GM23338 (cell line): ENCODE measurements at regions not wholly inside any gene's neighbourhood (a gene's known extent, or its start where the extent isn't known, plus 50 kb on each side); places are given as distances from the start of the nearest gene placed in this dataset.

ENCODE experiments used
- ATAC-seq: fragments of 200-7000 bp; cut with Tn5 transposase; 3 replicates; pipeline ENCODE4 v1.9.1; 2020
- DNase-seq: peaks from one replicate; pipeline ENCODE4 v3.0.0-alpha.2; 2015; ENCODE audit warnings: low spot score
- H2AFZ ChIP-seq: fragments of 200-600 bp; sonication (generic); 2 replicates; pipeline ENCODE4 v1.8.0; 2016; ENCODE audit warnings: antibody characterized with exemption, mild to moderate bottlenecking, moderate library complexity
- H3F3A ChIP-seq: fragments of 200-600 bp; sonication (generic); replicated peaks from 2 replicates; pipeline ENCODE4 v1.8.0; 2017; ENCODE audit warnings: antibody characterized with exemption, mixed run types, low read depth
- H3K27ac ChIP-seq: fragments of 200-600 bp; sonication (generic); 2 replicates; pipeline ENCODE4 v1.6.1; 2016; ENCODE audit warnings: low read depth
- H3K27me3 ChIP-seq: fragments of 200-600 bp; sonication (generic); 2 replicates; pipeline ENCODE4 v1.8.0; 2016; ENCODE audit warnings: mild to moderate bottlenecking, mixed run types, moderate library complexity; ENCODE audit not compliant: insufficient read depth
- H3K36me3 ChIP-seq: fragments of 200-600 bp; sonication (generic); 2 replicates; pipeline ENCODE4 v1.8.0; 2016; ENCODE audit warnings: mild to moderate bottlenecking; ENCODE audit not compliant: insufficient read depth
- H3K4me1 ChIP-seq: fragments of 200-600 bp; sonication (generic); 2 replicates; pipeline ENCODE4 v1.8.0; 2016; ENCODE audit warnings: mild to moderate bottlenecking, moderate library complexity; ENCODE audit not compliant: insufficient read depth
- H3K4me2 ChIP-seq: fragments of 200-600 bp; sonication (generic); 2 replicates; pipeline ENCODE4 v1.7.1; 2017; ENCODE audit warnings: mixed run types
- H3K4me3 ChIP-seq: fragments of 200-600 bp; sonication (generic); 2 replicates; pipeline ENCODE4 v1.6.1; 2016; ENCODE audit warnings: mixed run types
- H3K79me2 ChIP-seq: fragments of 200-600 bp; sonication (generic); replicated peaks from 2 replicates; pipeline ENCODE4 v1.8.0; 2017; ENCODE audit warnings: mild to moderate bottlenecking; ENCODE audit not compliant: insufficient read depth
- H3K9me2 ChIP-seq: fragments of 200-600 bp; sonication (generic); 2 replicates; pipeline ENCODE4 v1.8.0; 2017; ENCODE audit not compliant: insufficient read depth
- H4K20me1 ChIP-seq: fragments of 200-600 bp; sonication (generic); replicated peaks from 2 replicates; pipeline ENCODE4 v1.8.0; 2017; ENCODE audit warnings: mild to moderate bottlenecking; ENCODE audit not compliant: insufficient read depth
- H3K27ac Mint-ChIP-seq: 2 replicates; pipeline ENCODE4 v1.8.0; 2020; ENCODE audit warnings: inconsistent platforms, mild to moderate bottlenecking, moderate library complexity, mixed read lengths
- H3K27me3 Mint-ChIP-seq: 3 replicates; pipeline ENCODE4 v1.8.0; 2022; ENCODE audit warnings: low read depth, mild to moderate bottlenecking, moderate library complexity, mixed read lengths, inconsistent platforms; ENCODE audit not compliant: insufficient read depth, poor library complexity
- H3K36me3 Mint-ChIP-seq: 3 replicates; pipeline ENCODE4 v1.8.0; 2021; ENCODE audit warnings: low read depth, mild to moderate bottlenecking, inconsistent platforms, moderate library complexity, mixed read lengths
- H3K4me1 Mint-ChIP-seq: 3 replicates; pipeline ENCODE4 v1.8.0; 2020; ENCODE audit warnings: mild to moderate bottlenecking, inconsistent platforms, mixed read lengths
- H3K4me3 Mint-ChIP-seq: 3 replicates; pipeline ENCODE4 v1.8.0; 2021; ENCODE audit warnings: moderate library complexity, mild to moderate bottlenecking, inconsistent platforms, mixed read lengths
- H3K9me3 Mint-ChIP-seq: 3 replicates; pipeline ENCODE4 v1.8.0; 2020; ENCODE audit warnings: moderate library complexity, mild to moderate bottlenecking, inconsistent platforms, mixed read lengths
- CREB1 ChIP-seq: fragments of 250-450 bp; sonication (Bioruptor Pico); IDR thresholded peaks from 2 replicates; pipeline ENCODE4 v1.5.0; 2020; ENCODE audit warnings: low read depth, mild to moderate bottlenecking, moderate library complexity
- EZH2 ChIP-seq: fragments of 200-600 bp; sonication (generic); IDR thresholded peaks from one replicate; pipeline ENCODE4 v1.8.0; 2017; ENCODE audit warnings: antibody characterized with exemption, mild to moderate bottlenecking, low read depth; ENCODE audit not compliant: unreplicated experiment
- EZH2phosphoT487 ChIP-seq: fragments of 200-600 bp; sonication (generic); IDR thresholded peaks from one replicate; pipeline ENCODE4 v1.8.1; 2018; ENCODE audit warnings: antibody characterized with exemption; ENCODE audit not compliant: unreplicated experiment
- NANOG ChIP-seq: IDR thresholded peaks from 2 replicates; pipeline ENCODE4 v1.6.1; 2016; ENCODE audit warnings: antibody characterized with exemption, borderline replicate concordance
- POLR2AphosphoS5 ChIP-seq: IDR thresholded peaks from 2 replicates; pipeline ENCODE4 v1.6.1; 2016; ENCODE audit warnings: antibody characterized with exemption, low read depth
- STAT1 ChIP-seq: IDR thresholded peaks from one replicate; pipeline ENCODE4 v1.6.1; 2016; ENCODE audit warnings: antibody characterized with exemption; ENCODE audit not compliant: unreplicated experiment
- ZNF114 ChIP-seq: fragments of 250-450 bp; sonication (Bioruptor Pico); IDR thresholded peaks from 2 replicates; pipeline ENCODE4 v1.5.0; 2020; ENCODE audit warnings: mild to moderate bottlenecking, moderate library complexity
- ZNF331 ChIP-seq: fragments of 250-450 bp; sonication (Bioruptor Pico); IDR thresholded peaks from 2 replicates; pipeline ENCODE4 v1.5.0; 2020; ENCODE audit warnings: low read depth, mild to moderate bottlenecking, moderate library complexity
- ZNF462 ChIP-seq: fragments of 250-450 bp; sonication (Bioruptor Pico); IDR thresholded peaks from 2 replicates; pipeline ENCODE4 v1.5.0; 2020; ENCODE audit warnings: mild to moderate bottlenecking, moderate library complexity
- TF ChIP-seq, protein P1 (sequence below), 2 experiments: fragments of 200-600 bp in 1 of 2; sonication (generic) in 1 of 2; conservative IDR thresholded peaks; 2 replicates each; pipeline versions ENCODE4 v1.5.1 to v1.6.1; 2016 to 2017; ENCODE audit warnings: antibody characterized with exemption in 2 of 2, low read depth in 2 of 2, mild to moderate bottlenecking in 2 of 2, moderate library complexity in 1 of 2
- TF ChIP-seq, protein P2 (sequence below): IDR thresholded peaks from 2 replicates; pipeline ENCODE4 v1.6.1; 2016; ENCODE audit warnings: antibody characterized with exemption

DNA sequence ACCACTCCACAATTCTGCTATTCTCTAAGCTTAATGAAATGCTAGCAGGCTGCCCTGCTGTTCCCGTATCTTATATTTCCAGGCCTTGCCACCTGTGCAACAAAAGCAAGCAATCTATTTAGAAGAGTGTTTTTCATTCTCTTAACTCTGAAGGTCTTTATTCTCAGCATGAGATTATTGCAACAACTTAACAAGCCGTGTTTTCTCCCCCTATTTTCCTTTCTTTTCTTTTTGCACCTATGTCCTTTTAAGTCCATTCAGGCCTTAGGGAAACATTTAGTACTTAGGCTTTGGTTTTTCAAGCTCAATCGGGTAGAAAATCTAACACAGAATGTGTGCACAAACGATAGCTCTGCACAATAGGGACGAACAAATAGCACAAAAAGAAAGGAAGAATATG, 89.6 kb upstream of the DMRTA1 start:
- Mint-ChIP-seq H3K36me3 (peaks cover 18% of the 10 kb centered on the region; the same call in 2 of the 3 replicates), H3K27me3 (peaks cover 4% of the 10 kb centered on the region), H3K4me3 (no peak overlapping the region), H3K27ac (no peak overlapping the region), H3K9me3 (peaks cover 20% of the 10 kb centered on the region), H3K4me1 (no peaks in the 10 kb centered on the region)
- DNase-seq (no peak), ATAC-seq (no peak)
- H3K36me3 ChIP-seq, result 0 out of 2 replicates have a peak, but pooled peaks cover 3% of the 10 kb centered on the region
- no peak overlapping the region for H3K4me2 ChIP-seq
- H2AFZ ChIP-seq, result no peak overlapping the region
- H3K4me3 ChIP-seq, result no peak overlapping the region
- H3F3A ChIP-seq, result no peaks in the 10 kb centered on the region
- H3K4me1 ChIP-seq, result no peaks in the 10 kb centered on the region; the same call in 1 of the 2 replicates
- H3K9me2 ChIP-seq, result no peaks in the 10 kb centered on the region
- H3K27ac ChIP-seq, result no peak overlapping the region
- TF ChIP-seq POLR2AphosphoS5 (no peak), ZNF462 (CRISPR knock-in tag) (no peak), ZNF114 (CRISPR knock-in tag) (no peak), ZNF331 (no peak), EZH2phosphoT487 (no peak), CREB1 (CRISPR knock-in tag) (no peak), EZH2 (no peak), STAT1 (no peak), NANOG (no peak)
- TF ChIP-seq, protein P1, sequence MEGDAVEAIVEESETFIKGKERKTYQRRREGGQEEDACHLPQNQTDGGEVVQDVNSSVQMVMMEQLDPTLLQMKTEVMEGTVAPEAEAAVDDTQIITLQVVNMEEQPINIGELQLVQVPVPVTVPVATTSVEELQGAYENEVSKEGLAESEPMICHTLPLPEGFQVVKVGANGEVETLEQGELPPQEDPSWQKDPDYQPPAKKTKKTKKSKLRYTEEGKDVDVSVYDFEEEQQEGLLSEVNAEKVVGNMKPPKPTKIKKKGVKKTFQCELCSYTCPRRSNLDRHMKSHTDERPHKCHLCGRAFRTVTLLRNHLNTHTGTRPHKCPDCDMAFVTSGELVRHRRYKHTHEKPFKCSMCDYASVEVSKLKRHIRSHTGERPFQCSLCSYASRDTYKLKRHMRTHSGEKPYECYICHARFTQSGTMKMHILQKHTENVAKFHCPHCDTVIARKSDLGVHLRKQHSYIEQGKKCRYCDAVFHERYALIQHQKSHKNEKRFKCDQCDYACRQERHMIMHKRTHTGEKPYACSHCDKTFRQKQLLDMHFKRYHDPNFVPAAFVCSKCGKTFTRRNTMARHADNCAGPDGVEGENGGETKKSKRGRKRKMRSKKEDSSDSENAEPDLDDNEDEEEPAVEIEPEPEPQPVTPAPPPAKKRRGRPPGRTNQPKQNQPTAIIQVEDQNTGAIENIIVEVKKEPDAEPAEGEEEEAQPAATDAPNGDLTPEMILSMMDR (conservative IDR thresholded peaks at IDR 0.05; ENCODE audit: low read depth in 2 of 2), result no peak
- TF ChIP-seq, protein P2, sequence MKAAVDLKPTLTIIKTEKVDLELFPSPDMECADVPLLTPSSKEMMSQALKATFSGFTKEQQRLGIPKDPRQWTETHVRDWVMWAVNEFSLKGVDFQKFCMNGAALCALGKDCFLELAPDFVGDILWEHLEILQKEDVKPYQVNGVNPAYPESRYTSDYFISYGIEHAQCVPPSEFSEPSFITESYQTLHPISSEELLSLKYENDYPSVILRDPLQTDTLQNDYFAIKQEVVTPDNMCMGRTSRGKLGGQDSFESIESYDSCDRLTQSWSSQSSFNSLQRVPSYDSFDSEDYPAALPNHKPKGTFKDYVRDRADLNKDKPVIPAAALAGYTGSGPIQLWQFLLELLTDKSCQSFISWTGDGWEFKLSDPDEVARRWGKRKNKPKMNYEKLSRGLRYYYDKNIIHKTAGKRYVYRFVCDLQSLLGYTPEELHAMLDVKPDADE, result no peak
- H3K79me2 ChIP-seq, result no peaks in the 10 kb centered on the region
- peaks cover 11% of the 10 kb centered on the region; the same call in 1 of the 2 replicates for H3K27me3 ChIP-seq
- H4K20me1 ChIP-seq, result no peaks in the 10 kb centered on the region
